GM10248 (cell line): ENCODE measurements at regions not wholly inside any gene's neighbourhood (a gene's known extent, or its start where the extent isn't known, plus 50 kb on each side); places are given as distances from the start of the nearest gene placed in this dataset.

ENCODE experiments used
- CTCF ChIA-PET: fragments of 300-600 bp; sonication (Branson Sonifier 250); formaldehyde crosslinking; extraction: SDS; loops from one replicate; lab custom pipeline; 2021; ENCODE audit warnings: antibody characterized with exemption; lab: Yijun Ruan, JAX
- POLR2A ChIA-PET: fragments of 350-650 bp; sonication (Branson Sonifier 250); formaldehyde crosslinking; extraction: SDS; loops from one replicate; lab custom pipeline; 2020; ENCODE audit warnings: antibody characterized with exemption; lab: Yijun Ruan, JAX
- DNase-seq: peaks from one replicate; pipeline ENCODE4 v3.0.0; 2012; ENCODE audit errors: extremely low spot score
- TF ChIP-seq, protein P1 (sequence below): IDR thresholded peaks from 2 replicates; pipeline ENCODE4 v1.5.1; 2012; ENCODE audit warnings: mild to moderate bottlenecking, low read depth; ENCODE audit errors: extremely low read depth, missing control alignments, control extremely low read depth

- no peak for DNase-seq
- TF ChIP-seq, protein P1, sequence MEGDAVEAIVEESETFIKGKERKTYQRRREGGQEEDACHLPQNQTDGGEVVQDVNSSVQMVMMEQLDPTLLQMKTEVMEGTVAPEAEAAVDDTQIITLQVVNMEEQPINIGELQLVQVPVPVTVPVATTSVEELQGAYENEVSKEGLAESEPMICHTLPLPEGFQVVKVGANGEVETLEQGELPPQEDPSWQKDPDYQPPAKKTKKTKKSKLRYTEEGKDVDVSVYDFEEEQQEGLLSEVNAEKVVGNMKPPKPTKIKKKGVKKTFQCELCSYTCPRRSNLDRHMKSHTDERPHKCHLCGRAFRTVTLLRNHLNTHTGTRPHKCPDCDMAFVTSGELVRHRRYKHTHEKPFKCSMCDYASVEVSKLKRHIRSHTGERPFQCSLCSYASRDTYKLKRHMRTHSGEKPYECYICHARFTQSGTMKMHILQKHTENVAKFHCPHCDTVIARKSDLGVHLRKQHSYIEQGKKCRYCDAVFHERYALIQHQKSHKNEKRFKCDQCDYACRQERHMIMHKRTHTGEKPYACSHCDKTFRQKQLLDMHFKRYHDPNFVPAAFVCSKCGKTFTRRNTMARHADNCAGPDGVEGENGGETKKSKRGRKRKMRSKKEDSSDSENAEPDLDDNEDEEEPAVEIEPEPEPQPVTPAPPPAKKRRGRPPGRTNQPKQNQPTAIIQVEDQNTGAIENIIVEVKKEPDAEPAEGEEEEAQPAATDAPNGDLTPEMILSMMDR: no peak
- CTCF ChIA-PET: no interaction called here
- POLR2A ChIA-PET: no interaction called here
These were observed 106.4 kb upstream of the ANO1 start for GRCh38 chr11:69971741-69972140.

DNA sequence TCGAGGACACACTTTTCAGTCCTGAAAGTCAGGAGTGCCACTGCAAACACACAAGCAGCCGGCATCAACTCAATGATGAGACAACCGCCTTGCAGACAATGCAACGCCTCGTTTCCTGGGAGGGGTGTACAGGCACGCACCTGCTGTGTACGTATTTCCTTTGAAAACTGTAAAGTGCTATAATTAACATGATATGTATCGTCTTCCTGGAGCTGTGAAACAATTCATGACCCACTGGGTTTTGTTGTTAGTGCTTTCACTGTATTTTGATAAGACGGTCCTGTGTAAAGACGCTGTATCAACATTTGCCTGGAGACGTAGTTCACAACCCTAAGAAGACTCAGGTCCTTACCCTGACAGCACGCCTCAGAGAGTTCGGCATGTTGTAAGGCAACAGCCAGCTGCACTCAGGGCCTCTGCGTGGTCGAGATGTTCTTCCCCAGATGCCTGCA, 105.7 kb upstream of the ANO1 start:
- CTCF ChIA-PET: no interaction called here
- DNase-seq: no peak
- POLR2A ChIA-PET: no interaction called here
- TF ChIP-seq, protein P1: no peak

- ChIA-PET POLR2A (no interaction called here), CTCF (no interaction called here)
- no peak for DNase-seq
- TF ChIP-seq, protein P1: no peak
These were observed 103.6 kb upstream of the ANO1 start for GRCh38 chr11:69974528-69974927.

- ChIA-PET CTCF (no interaction called here), POLR2A (no interaction called here)
- no peak for DNase-seq
- TF ChIP-seq, protein P1: no peak
These were observed 102.3 kb upstream of the ANO1 start for GRCh38 chr11:69975822-69976221.

GRCh38 chr11:69976794-69977193, 101.3 kb upstream of the ANO1 start:
- no peak for DNase-seq
- ChIA-PET POLR2A (interaction anchor here (0.6 kb wide), 1 partner anchor 90 kb away, joined by 5 read pairs; no protein-coding TSS in a partner anchor), CTCF (no interaction called here)
- TF ChIP-seq, protein P1: no peak

GRCh38 chr11:69977951-69978350, 100.2 kb upstream of the ANO1 start:
- POLR2A ChIA-PET: interaction anchor here (0.6 kb wide), 1 partner anchor 194 kb away, joined by 7 read pairs; no protein-coding TSS in a partner anchor
- TF ChIP-seq, protein P1: no peak
- no peak for DNase-seq
- CTCF ChIA-PET: no interaction called here

GRCh38 chr11:69978841-69979614, 99.1 kb upstream of the ANO1 start:
- DNase-seq: no peak
- ChIA-PET POLR2A (no interaction called here), CTCF (no interaction called here)
- TF ChIP-seq, protein P1: no peak
